ENCODE measurements at regions not wholly inside any gene's neighbourhood (a gene's known extent, or its start where the extent isn't known, plus 50 kb on each side); places are given as distances from the start of the nearest gene placed in this dataset.
"Not testable (repeated sequence)": the region's sequence is repeated elsewhere in the genome, so short reads cannot be mapped to it uniquely, and the experiment has no call there.

DNA sequence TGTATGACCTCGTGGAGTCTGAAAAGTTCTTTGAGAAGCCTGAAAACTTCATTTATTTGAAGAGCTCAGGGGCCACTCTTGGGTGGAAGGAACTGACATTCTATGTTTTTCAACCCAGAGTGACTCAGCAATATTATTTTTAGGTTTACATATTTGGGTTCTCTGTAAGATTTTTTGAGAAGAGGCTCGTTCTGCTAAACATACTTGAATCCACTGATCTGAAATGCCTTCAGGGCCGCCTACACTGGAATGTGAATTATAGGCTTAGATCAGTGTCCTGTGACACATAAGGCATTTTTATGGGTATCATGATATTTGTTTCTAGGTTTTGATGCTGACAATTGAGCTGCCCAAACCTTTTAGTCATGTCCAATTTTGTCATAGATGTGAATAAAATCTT, 86.2 kb downstream of the PSAT1 start:
- intact Hi-C loops (cut with micrococcal nuclease): no loop called here

DNA sequence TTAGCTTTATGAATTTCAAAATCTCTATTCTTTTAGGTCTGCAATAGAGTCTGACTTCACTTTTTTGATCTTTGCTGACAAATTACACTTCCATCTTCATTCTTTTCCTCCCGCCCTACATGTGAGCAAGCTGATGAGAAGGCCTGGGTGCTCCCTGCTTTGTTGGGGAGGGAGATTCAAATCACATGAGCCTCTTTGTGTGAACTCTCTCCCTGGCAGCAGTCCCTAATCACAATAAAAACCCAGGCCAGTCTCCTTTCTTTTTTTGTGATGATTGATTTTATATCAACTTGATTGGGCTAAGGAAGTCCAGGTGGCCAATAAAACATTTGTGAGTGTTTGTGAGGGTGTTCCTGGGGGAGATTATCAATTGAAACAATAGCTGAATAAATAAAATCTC, 89.4 kb downstream of the PSAT1 start:
- intact Hi-C loops (cut with micrococcal nuclease): no loop called here

DNA sequence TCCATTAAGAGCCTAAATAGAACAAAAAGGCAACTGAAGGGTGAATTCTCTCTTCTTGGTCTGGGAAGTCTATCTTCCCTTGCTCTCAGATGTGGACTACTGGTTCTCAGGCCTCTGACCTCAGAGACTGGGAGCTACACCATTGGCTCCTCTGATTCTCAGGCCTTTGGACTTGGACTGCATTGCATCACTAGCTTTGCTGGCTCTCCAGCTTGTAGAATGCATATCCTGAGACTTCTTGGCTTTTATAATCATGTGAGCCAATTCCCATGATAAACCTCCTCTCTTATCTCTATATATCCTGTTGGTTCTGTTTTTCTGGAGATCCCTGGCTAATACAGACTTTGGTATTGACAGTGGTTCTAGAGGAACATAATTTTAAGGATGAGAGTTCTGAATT, 89.8 kb downstream of the PSAT1 start:
- intact Hi-C loops (cut with micrococcal nuclease): no loop called here

DNA sequence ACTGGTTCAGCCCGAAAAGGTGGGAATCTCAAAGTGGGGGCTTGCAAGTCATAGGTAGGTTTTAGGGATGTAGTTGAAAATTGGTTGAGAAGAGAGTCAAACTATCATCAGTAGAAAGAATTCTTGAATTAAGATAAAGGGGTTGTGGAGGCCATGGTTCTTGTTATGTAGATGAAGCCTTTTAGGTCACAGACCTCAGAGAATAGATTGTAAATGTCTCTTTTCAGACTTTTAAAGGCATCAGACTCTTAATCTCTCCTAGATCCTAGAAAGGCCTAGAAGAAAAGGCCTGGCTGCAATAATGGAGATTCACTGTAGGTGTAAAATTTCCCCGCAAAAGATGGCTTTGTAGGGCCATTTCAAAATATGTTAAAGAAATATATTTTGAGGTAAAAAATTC, 96.4 kb downstream of the PSAT1 start:
- intact Hi-C loops (cut with micrococcal nuclease): no loop called here

DNA sequence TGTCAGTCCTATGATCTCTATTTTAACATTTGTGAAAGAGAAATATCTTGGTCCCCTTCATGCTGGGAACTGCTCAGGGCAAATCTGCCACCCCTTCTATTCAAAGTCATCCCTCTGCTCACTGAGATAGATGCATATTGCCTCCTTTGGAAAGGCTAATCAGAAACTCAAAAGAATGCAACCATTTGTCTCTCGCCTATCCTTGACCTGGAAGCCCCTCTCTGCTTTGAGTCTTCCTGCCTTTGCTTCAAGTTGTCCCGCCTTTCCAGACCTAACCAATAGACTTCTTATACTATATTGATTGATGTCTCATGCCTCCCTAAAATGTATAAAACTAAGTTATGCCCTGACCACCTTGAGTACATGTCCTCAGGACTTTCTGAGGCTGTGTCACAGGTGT, 97.0 kb downstream of the PSAT1 start:
- intact Hi-C loops (cut with micrococcal nuclease): no loop called here

DNA sequence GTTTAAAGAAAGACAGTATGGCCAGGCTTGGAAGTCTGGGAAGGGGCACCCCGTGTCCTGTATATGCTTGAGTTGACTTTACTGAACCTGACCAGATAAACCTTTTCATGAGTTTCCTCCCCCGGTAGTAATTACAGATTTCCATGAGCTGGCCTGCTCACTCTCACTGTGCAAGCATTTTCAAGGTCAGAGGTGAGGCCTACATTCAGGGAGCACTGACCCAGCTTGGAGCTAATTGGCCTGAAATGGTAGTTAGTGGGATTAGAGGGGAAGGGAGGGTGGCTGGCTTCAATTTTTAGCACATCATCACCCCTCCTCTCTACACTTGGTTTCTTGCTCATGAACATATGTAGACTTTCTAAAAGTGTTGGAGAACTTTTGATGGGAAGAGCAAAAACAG, 99.2 kb downstream of the PSAT1 start:
- intact Hi-C loops (cut with micrococcal nuclease): no loop called here

DNA sequence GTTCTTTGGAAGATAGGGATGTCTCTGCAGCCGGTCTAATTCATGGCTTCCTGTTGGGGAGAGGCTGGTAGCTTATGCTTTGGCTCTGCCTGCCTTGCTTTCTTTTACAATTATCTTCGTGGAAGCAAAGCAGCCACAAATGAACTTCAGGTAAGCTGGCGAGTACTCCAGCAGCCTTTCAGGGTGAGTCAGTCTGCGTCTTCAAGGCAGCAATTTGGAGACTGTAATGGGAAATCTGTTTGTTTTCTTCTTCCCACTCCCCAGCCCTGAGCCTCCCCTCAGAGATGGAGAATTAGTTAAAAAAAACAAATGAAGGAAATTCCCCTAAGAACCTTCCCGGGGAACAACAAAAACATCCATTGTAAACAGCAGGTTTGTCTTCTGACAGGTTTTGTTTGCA, 100.1 kb downstream of the PSAT1 start:
- intact Hi-C loops (cut with micrococcal nuclease): no loop called here

DNA sequence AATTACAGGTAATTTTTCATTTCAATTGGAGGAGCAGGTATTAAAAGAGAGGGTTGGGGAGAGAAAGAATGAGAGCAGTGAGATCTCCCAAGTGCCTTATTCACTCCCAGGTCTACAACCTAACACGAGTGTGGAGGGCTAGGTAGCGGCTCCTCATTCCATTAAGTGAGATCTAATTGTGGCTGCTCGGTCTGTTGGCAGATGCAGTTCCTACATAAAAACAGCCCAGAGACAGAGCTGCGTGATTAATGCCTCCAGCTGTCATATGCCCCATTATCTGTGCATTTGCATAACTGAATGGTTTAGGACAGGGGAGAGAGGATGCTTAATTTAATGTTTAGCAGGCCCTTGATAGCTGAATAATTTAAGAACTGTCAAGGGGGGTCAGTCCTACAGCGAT, 100.5 kb downstream of the PSAT1 start:
- intact Hi-C loops (cut with micrococcal nuclease): no loop called here

DNA sequence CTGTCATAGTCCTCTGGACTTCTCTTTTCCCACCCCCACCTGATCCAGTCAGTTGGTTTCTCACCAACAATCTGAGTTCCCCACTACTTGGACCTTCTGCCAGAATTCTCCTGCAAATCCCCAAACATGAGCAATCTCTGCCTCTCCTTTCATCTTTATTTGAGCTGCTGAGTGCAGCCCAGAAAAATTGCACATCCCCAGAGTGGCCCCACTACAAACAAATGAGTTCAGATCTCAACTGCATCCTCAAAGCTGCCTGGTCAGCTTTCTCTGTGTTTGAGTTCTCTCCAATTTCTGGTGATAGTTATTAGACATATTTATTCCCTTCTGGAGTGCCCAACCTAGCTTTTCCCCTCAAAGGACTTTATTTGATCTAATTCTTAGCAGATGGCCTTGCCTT, 102.2 kb downstream of the PSAT1 start:
- intact Hi-C loops (cut with micrococcal nuclease): no loop called here

DNA sequence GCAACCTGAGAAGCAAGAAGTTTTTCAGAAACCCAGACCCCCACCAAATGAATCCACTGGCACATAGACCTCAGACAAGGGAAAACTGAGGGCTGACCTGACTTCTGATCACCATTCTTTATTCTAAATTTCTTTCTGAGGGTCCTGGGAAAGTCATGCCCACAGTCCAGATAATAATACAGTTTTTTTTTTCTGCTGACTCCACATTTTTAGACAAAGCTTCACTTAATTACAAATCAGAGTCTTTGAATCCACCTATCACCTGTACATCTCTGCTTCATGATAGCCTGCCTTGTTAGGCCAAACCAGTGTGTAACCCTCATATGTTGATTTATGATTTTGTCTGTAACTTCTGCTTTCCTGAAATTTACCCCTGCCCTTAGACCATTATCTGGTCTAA, 103.6 kb downstream of the PSAT1 start:
- intact Hi-C loops (cut with micrococcal nuclease): no loop called here

DNA sequence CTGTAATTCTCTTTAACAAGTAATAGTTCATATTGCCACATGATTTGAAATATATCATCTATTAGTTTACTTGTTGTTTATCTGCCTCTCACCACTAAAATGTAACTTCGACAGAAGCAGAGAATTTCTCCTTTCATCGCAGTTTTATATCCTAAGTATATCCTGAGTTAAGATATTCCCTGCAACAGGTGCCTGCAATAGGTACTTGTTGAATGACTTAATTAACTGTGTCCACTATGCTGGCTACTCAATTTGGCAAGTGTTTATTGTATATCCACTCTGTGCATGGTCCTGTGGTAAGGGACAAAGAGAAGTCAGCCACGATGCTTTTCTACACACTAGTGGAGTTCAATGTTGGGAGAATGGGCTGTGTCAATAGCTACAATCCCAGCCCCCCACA, 108.5 kb downstream of the PSAT1 start:
- intact Hi-C loops (cut with micrococcal nuclease): no loop called here

DNA sequence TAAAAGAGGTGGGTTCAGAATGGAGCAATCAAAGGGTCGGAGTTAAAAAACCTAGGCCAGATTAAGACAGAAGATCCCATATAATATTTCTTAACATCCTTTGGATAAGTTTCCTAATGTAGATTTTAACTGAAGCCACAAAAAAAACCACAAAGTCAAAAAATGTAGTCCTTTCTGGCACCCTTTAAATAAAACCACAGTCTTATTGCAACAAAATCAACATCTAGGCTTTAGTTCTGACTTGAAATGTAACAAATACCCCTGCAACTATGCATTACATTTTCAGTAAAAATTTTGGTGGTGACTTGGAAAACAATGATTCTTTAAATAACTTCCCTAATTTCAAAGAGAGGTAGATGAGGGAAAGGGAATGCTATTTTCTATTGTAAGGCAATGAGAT, 109.2 kb downstream of the PSAT1 start:
- intact Hi-C loops (cut with micrococcal nuclease): no loop called here

DNA sequence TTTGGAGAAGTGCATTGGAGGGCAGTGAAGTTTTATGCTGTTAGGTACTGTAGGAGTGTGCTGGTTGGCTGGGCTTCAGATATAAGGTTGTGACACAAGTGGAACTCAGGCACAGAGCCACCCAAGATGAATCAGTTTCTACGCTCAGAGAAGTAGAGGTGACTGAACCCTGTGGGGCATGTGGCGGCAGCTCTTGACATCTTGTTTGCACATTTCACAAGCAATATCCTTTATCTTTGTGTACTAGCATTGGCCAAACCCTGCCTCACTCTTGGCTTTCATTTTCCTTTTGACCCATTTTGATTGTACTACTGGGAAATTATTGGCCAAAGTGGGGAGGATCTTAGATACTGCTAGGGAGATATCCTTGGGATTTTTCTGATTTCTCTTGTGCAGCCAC, 110.0 kb downstream of the PSAT1 start:
- intact Hi-C loops (cut with micrococcal nuclease): no loop called here

DNA sequence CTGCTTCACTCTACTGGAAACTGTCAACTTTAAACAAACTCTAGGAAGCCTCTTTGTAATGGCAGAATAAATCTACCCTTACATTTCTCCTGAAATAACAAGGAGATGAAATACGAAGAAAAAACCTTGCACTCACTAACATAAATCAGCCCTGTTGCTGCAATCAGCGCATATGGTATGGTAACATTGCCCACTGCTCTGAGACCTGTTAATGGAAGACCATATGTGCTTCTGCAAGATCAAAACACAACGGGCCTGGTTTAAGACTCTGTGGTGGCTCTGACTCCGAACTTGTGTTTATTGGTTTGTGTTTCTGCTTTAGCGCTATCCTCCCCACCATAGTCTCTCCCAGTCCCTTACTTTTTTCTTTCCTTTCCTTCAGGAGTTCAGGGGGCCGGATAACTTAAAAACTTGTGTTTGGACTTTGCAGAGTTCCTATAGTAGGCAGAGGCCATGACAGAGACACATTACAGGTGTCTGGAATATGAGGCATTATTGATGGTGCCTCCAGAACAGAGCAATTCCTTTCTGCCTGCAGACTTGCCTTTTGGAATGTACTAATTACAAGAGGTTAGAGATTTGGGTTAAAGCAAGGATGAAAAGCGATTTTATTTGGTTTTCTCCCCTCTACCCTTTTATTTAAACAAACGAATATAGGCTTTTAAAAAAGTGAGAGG, 110.8 kb downstream of the PSAT1 start:
- intact Hi-C loops (cut with micrococcal nuclease): no loop called here

DNA sequence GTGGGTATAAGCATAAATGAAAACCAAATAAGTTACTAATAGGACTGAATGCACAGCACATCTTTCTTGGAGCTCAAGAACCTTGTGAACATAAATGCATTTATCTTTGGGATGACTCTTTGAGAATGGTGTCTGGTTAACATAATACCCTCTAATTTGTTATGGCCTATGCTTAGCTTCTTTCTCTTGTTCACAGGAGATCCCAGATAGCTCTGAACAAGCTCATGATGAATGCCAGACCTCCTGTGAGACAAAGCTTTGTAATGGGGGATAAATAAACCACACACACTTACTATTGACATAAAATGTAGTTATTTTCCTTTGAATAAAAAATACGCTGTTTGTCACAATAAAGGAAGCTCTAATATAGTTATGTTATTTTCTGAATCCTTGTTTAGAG, 111.5 kb downstream of the PSAT1 start:
- intact Hi-C loops (cut with micrococcal nuclease): no loop called here

DNA sequence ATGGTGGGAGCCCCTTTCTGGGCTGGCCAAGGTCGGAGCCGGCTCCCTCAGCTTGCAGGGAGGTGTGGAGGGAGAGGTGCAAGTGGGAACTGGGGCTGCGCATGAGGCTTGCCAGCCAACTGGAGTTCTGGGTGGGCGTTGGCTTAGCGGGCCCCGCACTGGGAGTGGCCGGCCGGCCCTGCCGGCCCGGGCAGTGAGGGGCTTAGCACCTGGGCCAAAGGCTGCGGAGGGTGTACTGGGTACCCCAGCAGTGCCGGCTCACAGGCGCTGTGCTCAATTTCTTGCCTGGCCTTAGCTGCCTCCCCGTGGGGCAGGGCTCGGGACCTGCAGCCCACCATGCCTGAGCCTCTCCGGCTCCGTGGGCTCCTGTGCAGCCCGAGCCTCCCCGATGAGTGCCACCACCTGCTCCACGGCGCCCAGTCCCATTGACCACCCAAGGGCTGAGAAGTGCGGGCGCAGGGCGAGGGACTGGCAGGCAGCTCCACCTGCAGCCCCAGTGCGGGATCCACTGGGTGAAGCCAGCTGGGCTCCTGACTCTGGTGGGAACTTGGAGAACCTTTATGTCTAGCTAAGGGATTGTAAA, 113.1 kb downstream of the PSAT1 start:
- intact Hi-C loops (cut with micrococcal nuclease): not testable (repeated sequence)

DNA sequence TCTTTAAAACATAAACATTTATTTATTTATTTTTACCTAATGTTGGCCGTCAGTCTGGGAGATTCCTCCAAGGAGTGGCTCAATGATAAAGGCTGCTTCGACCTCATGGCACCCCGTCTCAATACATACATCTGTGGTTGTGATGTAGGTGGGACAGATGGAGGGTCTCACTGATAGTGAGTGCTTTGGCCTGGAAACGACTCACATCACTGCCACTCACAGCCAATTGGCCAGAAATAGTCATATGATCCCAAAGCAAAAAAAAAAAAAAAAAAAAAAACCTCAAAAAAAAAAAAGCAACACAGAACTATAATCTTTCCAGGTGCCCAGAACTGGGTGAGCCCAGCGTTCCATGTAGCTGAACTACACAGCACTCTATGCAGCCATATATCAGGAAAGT, 125.4 kb downstream of the PSAT1 start:
- intact Hi-C loops (cut with micrococcal nuclease): no loop called here

DNA sequence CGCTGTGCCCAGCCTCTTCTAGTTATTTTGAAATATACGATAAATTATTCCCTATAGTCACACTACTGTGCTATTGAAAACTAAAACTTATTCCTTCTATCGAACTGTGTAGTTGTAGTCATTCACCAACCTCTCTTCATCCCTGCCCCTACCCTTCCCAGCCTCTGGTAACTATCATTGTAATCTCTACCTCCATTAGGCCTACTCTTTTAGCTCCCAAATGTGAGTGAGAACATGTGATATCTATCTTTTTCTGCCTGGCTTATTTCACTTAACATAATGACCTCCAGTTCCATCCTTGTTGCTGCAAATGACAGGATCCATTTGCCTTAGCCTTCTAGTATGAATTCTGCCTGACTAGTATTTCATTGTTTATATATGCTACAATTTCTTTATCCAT, 127.4 kb downstream of the PSAT1 start:
- intact Hi-C loops (cut with micrococcal nuclease): no loop called here

DNA sequence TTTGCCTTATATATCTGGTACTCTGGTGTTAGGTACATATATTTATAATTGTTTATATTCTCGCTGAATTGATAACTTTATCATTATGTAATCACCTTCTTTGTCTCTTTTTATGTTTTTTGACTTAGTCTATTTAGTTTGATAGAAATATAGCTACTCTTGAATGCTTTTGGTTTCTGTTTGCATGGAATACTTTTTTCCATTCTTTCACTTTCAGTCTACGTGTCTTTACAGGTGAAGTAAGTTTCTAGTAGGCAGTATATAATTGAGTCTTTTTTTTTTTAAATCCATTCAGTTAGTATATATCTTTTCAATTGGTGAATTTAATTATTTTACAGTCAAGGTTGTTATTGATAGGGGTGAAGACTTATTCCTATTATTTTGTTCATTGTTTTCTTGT, 131.7 kb downstream of the PSAT1 start:
- intact Hi-C loops (cut with micrococcal nuclease): loop anchor here (5.0 kb wide), 1 partner anchor 1144 kb away; the partner anchor contains the start of gene TLE4

DNA sequence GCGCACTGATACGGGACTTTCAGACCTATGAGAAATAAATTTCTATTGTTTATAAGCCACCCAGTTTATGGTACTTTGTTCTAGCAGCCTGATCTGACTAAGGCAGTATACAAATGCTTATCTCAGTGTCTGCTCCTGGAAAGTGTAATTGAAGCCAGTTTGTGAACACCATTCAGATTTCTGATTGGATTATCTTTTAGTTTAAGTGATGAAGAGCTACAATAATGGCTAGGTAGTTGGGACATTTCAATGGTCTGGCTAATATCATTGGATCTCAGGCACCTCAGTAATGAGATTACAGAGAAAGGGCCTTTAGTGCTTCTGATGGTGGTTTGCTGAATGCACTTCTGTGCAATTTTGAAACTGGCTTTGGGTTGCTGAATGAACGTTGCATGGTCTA, 133.5 kb downstream of the PSAT1 start:
- intact Hi-C loops (cut with micrococcal nuclease): no loop called here

DNA sequence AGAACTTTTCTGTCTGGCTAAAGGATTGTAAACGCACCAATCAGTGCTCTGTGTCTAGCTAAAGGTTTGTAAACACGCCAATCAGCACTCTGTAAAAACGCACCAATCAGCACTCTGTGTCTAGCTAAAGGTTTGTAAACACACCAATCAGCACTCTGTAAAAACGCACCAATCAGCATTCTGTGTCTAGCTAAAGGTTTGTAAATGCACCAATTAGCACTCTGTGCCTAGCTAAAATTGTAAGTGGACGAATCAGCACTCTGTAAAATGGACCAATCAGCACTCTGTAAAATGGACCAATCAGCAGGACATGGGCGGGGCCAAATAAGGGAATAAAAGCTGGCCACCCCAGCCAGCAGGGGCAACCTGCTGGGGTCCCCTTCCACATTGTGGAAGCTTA, 134.1 kb downstream of the PSAT1 start:
- intact Hi-C loops (cut with micrococcal nuclease): not testable (repeated sequence)

DNA sequence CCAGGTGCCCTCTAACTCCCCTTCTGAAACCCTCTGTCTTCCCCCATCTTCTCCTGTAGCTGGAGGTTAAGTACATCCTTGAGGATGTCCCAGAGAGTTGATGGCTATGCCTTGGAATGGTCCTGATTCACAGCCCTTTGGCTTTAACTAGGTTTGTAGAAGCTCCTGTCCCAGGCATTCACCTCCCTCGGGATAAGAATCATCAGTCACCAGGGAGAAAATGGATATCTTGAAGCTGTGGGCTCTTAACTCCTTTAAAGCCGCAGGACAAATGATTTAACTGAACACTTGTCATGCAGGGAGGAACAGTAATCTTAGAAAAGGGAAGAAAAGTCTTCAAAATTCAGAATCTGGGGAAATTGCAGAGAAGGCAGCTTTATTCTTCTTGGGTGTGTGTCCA, 139.9 kb downstream of the PSAT1 start:
- intact Hi-C loops (cut with micrococcal nuclease): loop anchor here (5.0 kb wide), 1 partner anchor 1740 kb away; no protein-coding TSS in a partner anchor

DNA sequence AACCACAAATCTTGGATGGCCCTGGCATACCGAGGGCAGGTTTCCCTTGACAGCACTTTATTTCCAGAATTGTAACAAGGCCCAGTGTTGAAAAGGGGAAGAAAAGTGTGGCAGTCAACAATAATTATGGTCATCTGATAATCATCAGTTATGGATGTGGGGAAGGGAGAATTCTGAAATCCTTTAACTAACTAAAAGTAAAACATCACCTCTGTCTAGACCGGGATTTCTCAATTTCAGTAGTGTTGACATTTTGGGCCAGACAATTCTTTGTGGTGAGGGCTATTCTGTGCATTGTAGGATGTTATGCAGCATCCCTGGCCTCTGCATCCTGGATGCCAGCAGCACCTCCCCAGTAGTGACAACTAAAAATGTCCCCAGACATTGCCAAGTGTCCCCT, 140.4 kb downstream of the PSAT1 start:
- intact Hi-C loops (cut with micrococcal nuclease): loop anchor here (5.0 kb wide), 1 partner anchor 1740 kb away; no protein-coding TSS in a partner anchor

All from T-helper 1 cell treated with Interleukin-12 subunit alpha and Interleukin-12 subunit beta and Interleukin-4 antibody, amounts not matched to agents 30 ng/mL and 1 ng/mL, for 36 hours (primary cell).